SH-SY5Y (cell line): ENCODE measurements at regions not wholly inside any gene's neighbourhood (a gene's known extent, or its start where the extent isn't known, plus 50 kb on each side); places are given as distances from the start of the nearest gene placed in this dataset.

Experiments used
- GATA2 ChIP-seq: IDR thresholded peaks from 2 replicates; pipeline ENCODE4 v1.6.1; 2011; ENCODE audit warnings: mild to moderate bottlenecking, low read depth, low read length
- GATA3 ChIP-seq: IDR thresholded peaks from 2 replicates; pipeline ENCODE4 v1.6.1; 2011; ENCODE audit warnings: low read depth, mild to moderate bottlenecking, low read length, moderate library complexity

DNA sequence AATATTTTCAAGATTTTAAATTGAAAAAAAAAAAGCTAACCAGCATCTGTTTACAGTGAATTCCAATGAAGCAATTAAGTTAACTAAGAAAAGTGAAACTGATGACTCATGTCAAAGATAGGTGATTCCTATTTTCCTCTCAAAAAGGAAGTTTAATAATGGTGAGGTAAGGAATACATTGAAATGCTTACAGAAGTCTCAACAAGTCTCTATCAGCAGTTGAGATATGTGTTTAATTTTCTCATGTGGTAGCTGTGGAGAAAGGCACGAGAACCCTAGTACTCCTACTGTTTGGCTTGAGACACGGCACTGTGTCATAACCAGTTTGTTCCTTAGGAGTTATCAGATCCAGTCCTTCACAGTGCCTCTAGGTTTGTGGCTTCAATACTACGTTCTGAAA, 114.5 kb downstream of the SLC25A46 start:
- TF ChIP-seq GATA3 (no peak), GATA2 (no peak)
